GM23338 (cell line): ENCODE measurements at regions not wholly inside any gene's neighbourhood (a gene's known extent, or its start where the extent isn't known, plus 50 kb on each side); places are given as distances from the start of the nearest gene placed in this dataset.

Source experiments
- ATAC-seq: fragments of 200-7000 bp; cut with Tn5 transposase; 3 replicates; pipeline ENCODE4 v1.9.1; 2020
- DNase-seq: peaks from one replicate; pipeline ENCODE4 v3.0.0-alpha.2; 2015; ENCODE audit warnings: low spot score
- H2AFZ ChIP-seq: fragments of 200-600 bp; sonication (generic); 2 replicates; pipeline ENCODE4 v1.8.0; 2016; ENCODE audit warnings: antibody characterized with exemption, mild to moderate bottlenecking, moderate library complexity
- H3F3A ChIP-seq: fragments of 200-600 bp; sonication (generic); replicated peaks from 2 replicates; pipeline ENCODE4 v1.8.0; 2017; ENCODE audit warnings: antibody characterized with exemption, mixed run types, low read depth
- H3K27ac ChIP-seq: fragments of 200-600 bp; sonication (generic); 2 replicates; pipeline ENCODE4 v1.6.1; 2016; ENCODE audit warnings: low read depth
- H3K27me3 ChIP-seq: fragments of 200-600 bp; sonication (generic); 2 replicates; pipeline ENCODE4 v1.8.0; 2016; ENCODE audit warnings: mild to moderate bottlenecking, mixed run types, moderate library complexity; ENCODE audit not compliant: insufficient read depth
- H3K36me3 ChIP-seq: fragments of 200-600 bp; sonication (generic); 2 replicates; pipeline ENCODE4 v1.8.0; 2016; ENCODE audit warnings: mild to moderate bottlenecking; ENCODE audit not compliant: insufficient read depth
- H3K4me1 ChIP-seq: fragments of 200-600 bp; sonication (generic); 2 replicates; pipeline ENCODE4 v1.8.0; 2016; ENCODE audit warnings: mild to moderate bottlenecking, moderate library complexity; ENCODE audit not compliant: insufficient read depth
- H3K4me2 ChIP-seq: fragments of 200-600 bp; sonication (generic); 2 replicates; pipeline ENCODE4 v1.7.1; 2017; ENCODE audit warnings: mixed run types
- H3K4me3 ChIP-seq: fragments of 200-600 bp; sonication (generic); 2 replicates; pipeline ENCODE4 v1.6.1; 2016; ENCODE audit warnings: mixed run types
- H3K79me2 ChIP-seq: fragments of 200-600 bp; sonication (generic); replicated peaks from 2 replicates; pipeline ENCODE4 v1.8.0; 2017; ENCODE audit warnings: mild to moderate bottlenecking; ENCODE audit not compliant: insufficient read depth
- H3K9me2 ChIP-seq: fragments of 200-600 bp; sonication (generic); 2 replicates; pipeline ENCODE4 v1.8.0; 2017; ENCODE audit not compliant: insufficient read depth
- H4K20me1 ChIP-seq: fragments of 200-600 bp; sonication (generic); replicated peaks from 2 replicates; pipeline ENCODE4 v1.8.0; 2017; ENCODE audit warnings: mild to moderate bottlenecking; ENCODE audit not compliant: insufficient read depth
- H3K27ac Mint-ChIP-seq: 2 replicates; pipeline ENCODE4 v1.8.0; 2020; ENCODE audit warnings: inconsistent platforms, mild to moderate bottlenecking, moderate library complexity, mixed read lengths
- H3K27me3 Mint-ChIP-seq: 3 replicates; pipeline ENCODE4 v1.8.0; 2022; ENCODE audit warnings: low read depth, mild to moderate bottlenecking, moderate library complexity, mixed read lengths, inconsistent platforms; ENCODE audit not compliant: insufficient read depth, poor library complexity
- H3K36me3 Mint-ChIP-seq: 3 replicates; pipeline ENCODE4 v1.8.0; 2021; ENCODE audit warnings: low read depth, mild to moderate bottlenecking, inconsistent platforms, moderate library complexity, mixed read lengths
- H3K4me1 Mint-ChIP-seq: 3 replicates; pipeline ENCODE4 v1.8.0; 2020; ENCODE audit warnings: mild to moderate bottlenecking, inconsistent platforms, mixed read lengths
- H3K4me3 Mint-ChIP-seq: 3 replicates; pipeline ENCODE4 v1.8.0; 2021; ENCODE audit warnings: moderate library complexity, mild to moderate bottlenecking, inconsistent platforms, mixed read lengths
- H3K9me3 Mint-ChIP-seq: 3 replicates; pipeline ENCODE4 v1.8.0; 2020; ENCODE audit warnings: moderate library complexity, mild to moderate bottlenecking, inconsistent platforms, mixed read lengths
- CREB1 ChIP-seq: fragments of 250-450 bp; sonication (Bioruptor Pico); IDR thresholded peaks from 2 replicates; pipeline ENCODE4 v1.5.0; 2020; ENCODE audit warnings: low read depth, mild to moderate bottlenecking, moderate library complexity
- CTCF ChIP-seq, 2 experiments: fragments of 200-600 bp in 1 of 2; sonication (generic) in 1 of 2; conservative IDR thresholded peaks; 2 replicates each; pipeline versions ENCODE4 v1.5.1 to v1.6.1; 2016 to 2017; ENCODE audit warnings: antibody characterized with exemption in 2 of 2, low read depth in 2 of 2, mild to moderate bottlenecking in 2 of 2, moderate library complexity in 1 of 2
- ETS1 ChIP-seq: IDR thresholded peaks from 2 replicates; pipeline ENCODE4 v1.6.1; 2016; ENCODE audit warnings: antibody characterized with exemption
- EZH2 ChIP-seq: fragments of 200-600 bp; sonication (generic); IDR thresholded peaks from one replicate; pipeline ENCODE4 v1.8.0; 2017; ENCODE audit warnings: antibody characterized with exemption, mild to moderate bottlenecking, low read depth; ENCODE audit not compliant: unreplicated experiment
- EZH2phosphoT487 ChIP-seq: fragments of 200-600 bp; sonication (generic); IDR thresholded peaks from one replicate; pipeline ENCODE4 v1.8.1; 2018; ENCODE audit warnings: antibody characterized with exemption; ENCODE audit not compliant: unreplicated experiment
- JUNB ChIP-seq: IDR thresholded peaks from one replicate; pipeline ENCODE4 v1.6.1; 2016; ENCODE audit warnings: antibody characterized with exemption; ENCODE audit not compliant: unreplicated experiment
- NANOG ChIP-seq: IDR thresholded peaks from 2 replicates; pipeline ENCODE4 v1.6.1; 2016; ENCODE audit warnings: antibody characterized with exemption, borderline replicate concordance
- POLR2AphosphoS5 ChIP-seq: IDR thresholded peaks from 2 replicates; pipeline ENCODE4 v1.6.1; 2016; ENCODE audit warnings: antibody characterized with exemption, low read depth
- REST ChIP-seq: IDR thresholded peaks from one replicate; pipeline ENCODE4 v1.6.1; 2018; ENCODE audit warnings: antibody characterized with exemption; ENCODE audit not compliant: unreplicated experiment
- STAT1 ChIP-seq: IDR thresholded peaks from one replicate; pipeline ENCODE4 v1.6.1; 2016; ENCODE audit warnings: antibody characterized with exemption; ENCODE audit not compliant: unreplicated experiment
- ZNF114 ChIP-seq: fragments of 250-450 bp; sonication (Bioruptor Pico); IDR thresholded peaks from 2 replicates; pipeline ENCODE4 v1.5.0; 2020; ENCODE audit warnings: mild to moderate bottlenecking, moderate library complexity
- ZNF331 ChIP-seq: fragments of 250-450 bp; sonication (Bioruptor Pico); IDR thresholded peaks from 2 replicates; pipeline ENCODE4 v1.5.0; 2020; ENCODE audit warnings: low read depth, mild to moderate bottlenecking, moderate library complexity
- ZNF462 ChIP-seq: fragments of 250-450 bp; sonication (Bioruptor Pico); IDR thresholded peaks from 2 replicates; pipeline ENCODE4 v1.5.0; 2020; ENCODE audit warnings: mild to moderate bottlenecking, moderate library complexity

- Histone ChIP-seq H3K27me3 (no peaks in the 10 kb centered on the region), H2AFZ (no peak overlapping the region), H3K36me3 (no peaks in the 10 kb centered on the region), H3K27ac (no peak overlapping the region), H3K9me2 (peaks cover 10% of the 10 kb centered on the region), H3K79me2 (no peaks in the 10 kb centered on the region), H3F3A (no peaks in the 10 kb centered on the region), H3K4me3 (no peak overlapping the region), H3K4me1 (no peaks in the 10 kb centered on the region), H3K4me2 (no peak overlapping the region), H4K20me1 (no peaks in the 10 kb centered on the region)
- no peak for DNase-seq
- H3K4me3 Mint-ChIP-seq, result no peak overlapping the region
- H3K27me3 Mint-ChIP-seq, result peaks cover 2% of the 10 kb centered on the region
- no peaks in the 10 kb centered on the region for H3K4me1 Mint-ChIP-seq
- H3K9me3 Mint-ChIP-seq, result no peaks in the 10 kb centered on the region
- no peak for ATAC-seq
- H3K27ac Mint-ChIP-seq, result no peak overlapping the region
- TF ChIP-seq ZNF114 (CRISPR knock-in tag) (no peak), CTCF (conservative IDR thresholded peaks at IDR 0.05; ENCODE audit: low read depth in 2 of 2) (no peak), JUNB (no peak), NANOG (no peak), ZNF331 (CRISPR knock-in tag) (no peak), EZH2 (no peak), ZNF462 (CRISPR knock-in tag) (no peak), ETS1 (no peak), STAT1 (no peak), EZH2phosphoT487 (no peak), POLR2AphosphoS5 (no peak), CREB1 (CRISPR knock-in tag) (no peak), REST (no peak)
- H3K36me3 Mint-ChIP-seq, result no peaks in the 10 kb centered on the region
Observed at GRCh38 chr4:31983677-31984076, 1263.5 kb downstream of the PCDH7 start.
